Endothelial cell (in vitro differentiated cells): ENCODE measurements at regions not wholly inside any gene's neighbourhood (a gene's known extent, or its start where the extent isn't known, plus 50 kb on each side); places are given as distances from the start of the nearest gene placed in this dataset.
A peak's percentile ranks its signal among the peaks of the same experiment; 100 is the strongest.

ENCODE experiments used
- DNase-seq: peaks from one replicate; pipeline ENCODE4 v3.0.0; 2021; ENCODE audit warnings: low spot score
- H3K27ac Mint-ChIP-seq: one replicate; pipeline ENCODE4 v1.8.0; 2021; ENCODE audit warnings: mixed read lengths, inconsistent platforms; ENCODE audit not compliant: unreplicated experiment
- H3K27me3 Mint-ChIP-seq: one replicate; pipeline ENCODE4 v1.8.0; 2021; ENCODE audit warnings: mild to moderate bottlenecking, moderate library complexity, mixed read lengths, inconsistent platforms; ENCODE audit not compliant: unreplicated experiment
- H3K36me3 Mint-ChIP-seq: one replicate; pipeline ENCODE4 v1.8.0; 2021; ENCODE audit warnings: mild to moderate bottlenecking, low read depth, mixed read lengths, inconsistent platforms; ENCODE audit not compliant: unreplicated experiment
- H3K4me1 Mint-ChIP-seq: one replicate; pipeline ENCODE4 v1.8.0; 2021; ENCODE audit warnings: mild to moderate bottlenecking, mixed read lengths, inconsistent platforms; ENCODE audit not compliant: unreplicated experiment
- H3K4me3 Mint-ChIP-seq: one replicate; pipeline ENCODE4 v1.8.0; 2021; ENCODE audit warnings: mild to moderate bottlenecking, mixed read lengths, inconsistent platforms; ENCODE audit not compliant: unreplicated experiment
- H3K9me3 Mint-ChIP-seq: one replicate; pipeline ENCODE4 v1.8.0; 2021; ENCODE audit warnings: mixed read lengths, inconsistent platforms; ENCODE audit not compliant: unreplicated experiment
- CTCF ChIP-seq: fragments of 200-600 bp; sonication (generic); IDR thresholded peaks from one replicate; pipeline ENCODE4 v1.5.0; 2021; ENCODE audit warnings: antibody characterized with exemption; ENCODE audit not compliant: unreplicated experiment

DNA sequence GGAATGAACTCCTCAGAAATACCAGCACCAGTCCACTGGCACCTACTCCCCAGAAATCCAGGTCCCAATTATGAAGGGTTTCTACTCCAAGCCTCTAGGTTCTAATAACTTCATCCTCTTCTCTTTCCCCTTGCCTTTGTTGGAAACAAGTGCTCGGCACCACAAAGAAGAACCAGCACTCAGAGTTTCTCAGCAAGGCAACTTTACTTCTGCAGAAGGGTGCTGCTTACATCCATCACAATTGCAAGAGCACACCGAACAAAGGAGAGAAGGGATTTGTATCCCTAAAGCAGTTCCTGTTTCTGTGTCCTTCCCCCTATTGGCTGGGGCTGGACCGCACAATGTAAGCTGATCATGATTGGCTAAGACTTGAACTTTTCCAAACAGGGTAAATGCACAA lies 74.2 kb upstream of the GNG2 start:
- Mint-ChIP-seq H3K9me3 (peaks cover 7% of the 10 kb centered on the region), H3K36me3 (peaks cover 11% of the 10 kb centered on the region)

DNA sequence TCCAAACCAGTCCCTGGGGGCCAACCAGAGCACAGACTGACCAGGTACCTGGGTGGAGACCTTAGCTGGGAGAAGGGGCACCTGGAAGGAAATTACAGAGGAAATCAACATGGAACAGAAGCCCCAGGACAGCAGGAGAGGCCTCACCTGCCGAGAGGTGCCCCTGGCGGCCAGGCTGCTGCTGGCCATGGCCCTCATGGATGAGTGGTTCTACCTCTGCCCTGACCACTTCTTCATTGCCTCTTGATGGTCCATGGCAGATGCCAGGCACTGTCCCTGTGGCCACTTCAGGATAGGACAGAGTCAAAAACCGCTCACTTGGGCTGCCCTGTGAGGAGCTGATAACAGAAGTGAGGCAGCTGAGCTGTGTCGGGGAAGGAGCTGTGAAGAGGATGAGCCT lies 73.1 kb upstream of the GNG2 start:
- H3K27me3 Mint-ChIP-seq, result peaks cover 2% of the 10 kb centered on the region
- no peaks in the 10 kb centered on the region for H3K4me1 Mint-ChIP-seq
- H3K27ac Mint-ChIP-seq, result no peak overlapping the region
- H3K4me3 Mint-ChIP-seq, result no peak overlapping the region
- peaks cover 7% of the 10 kb centered on the region for H3K9me3 Mint-ChIP-seq
- no peak for DNase-seq
- no peak for TF ChIP-seq CTCF
- peaks cover 11% of the 10 kb centered on the region for H3K36me3 Mint-ChIP-seq

More for the DNA sequence above, 74.2 kb upstream of the GNG2 start:
- Mint-ChIP-seq H3K4me1 (no peaks in the 10 kb centered on the region), H3K27ac (no peak overlapping the region), H3K4me3 (peak overlapping the region; percentile 28), H3K27me3 (no peaks in the 10 kb centered on the region)
- TF ChIP-seq CTCF, result no peak
- DNase-seq, result no peak

- peaks cover 2% of the 10 kb centered on the region for H3K27me3 Mint-ChIP-seq
- peaks cover 7% of the 10 kb centered on the region for H3K9me3 Mint-ChIP-seq
- no peak overlapping the region for H3K27ac Mint-ChIP-seq
- no peaks in the 10 kb centered on the region for H3K4me1 Mint-ChIP-seq
- DNase-seq, result no peak
- TF ChIP-seq CTCF, result no peak
- no peak overlapping the region for H3K4me3 Mint-ChIP-seq
- peaks cover 11% of the 10 kb centered on the region for H3K36me3 Mint-ChIP-seq
Measured at GRCh38 chr14:51789114-51789513, 71.3 kb upstream of the GNG2 start.

- H3K4me1 Mint-ChIP-seq, result no peaks in the 10 kb centered on the region
- peaks cover 7% of the 10 kb centered on the region for H3K9me3 Mint-ChIP-seq
- no peak overlapping the region for H3K27ac Mint-ChIP-seq
- TF ChIP-seq CTCF, result no peak
- DNase-seq, result no peak
- peaks cover 10% of the 10 kb centered on the region for H3K36me3 Mint-ChIP-seq
- no peak overlapping the region for H3K4me3 Mint-ChIP-seq
- peaks cover 2% of the 10 kb centered on the region for H3K27me3 Mint-ChIP-seq
Measured at GRCh38 chr14:51789596-51789995, 70.8 kb upstream of the GNG2 start.

GRCh38 chr14:51792809-51793208 lies 67.6 kb upstream of the GNG2 start:
- peaks cover 2% of the 10 kb centered on the region for H3K27me3 Mint-ChIP-seq
- no peak overlapping the region for H3K27ac Mint-ChIP-seq
- peaks cover 2% of the 10 kb centered on the region for H3K9me3 Mint-ChIP-seq
- H3K4me3 Mint-ChIP-seq, result no peak overlapping the region
- H3K4me1 Mint-ChIP-seq, result no peaks in the 10 kb centered on the region
- H3K36me3 Mint-ChIP-seq, result no peaks in the 10 kb centered on the region
- TF ChIP-seq CTCF, result no peak
- DNase-seq, result no peak
